Erythroblast (primary cell): ENCODE measurements at regions not wholly inside any gene's neighbourhood (a gene's known extent, or its start where the extent isn't known, plus 50 kb on each side); places are given as distances from the start of the nearest gene placed in this dataset.

ENCODE experiments used
- GATA1 ChIP-seq: IDR thresholded peaks from 2 replicates; pipeline ENCODE4 v1.6.1; 2011; ENCODE audit warnings: low read depth, mild to moderate bottlenecking, control low read depth, low read length, moderate library complexity
- POLR2A ChIP-seq: IDR thresholded peaks from 2 replicates; pipeline ENCODE4 v1.6.1; 2011; ENCODE audit warnings: mild to moderate bottlenecking, low read length

GRCh38 chr12:39011166-39011565 is 105.8 kb upstream of the CPNE8 start:
- TF ChIP-seq POLR2A: no peak
- no peak for TF ChIP-seq GATA1
